Fibroblast of lung (primary cell): ENCODE measurements at regions not wholly inside any gene's neighbourhood (a gene's known extent, or its start where the extent isn't known, plus 50 kb on each side); places are given as distances from the start of the nearest gene placed in this dataset.

Experiments
- CTCF ChIP-seq, 2 donors: IDR thresholded peaks in 1 of 2; conservative IDR thresholded peaks in 1 of 2; 1 replicate in 1 of 2; 2 replicates in 1 of 2; pipeline ENCODE4 v1.5.1; 2011 to 2012; ENCODE audit warnings: low read length in 2 of 2, control low read depth in 1 of 2, inconsistent platforms in 1 of 2, low read depth in 1 of 2, mild to moderate bottlenecking in 1 of 2
- EZH2 ChIP-seq: IDR thresholded peaks from 2 replicates; pipeline ENCODE4 v1.5.1; 2012; ENCODE audit warnings: low read length, control low read depth, mild to moderate bottlenecking; ENCODE audit errors: missing control alignments

- TF ChIP-seq CTCF (conservative IDR thresholded peaks at IDR 0.05 in 1 of 2, IDR thresholded peaks at IDR 0.05 in 1 of 2; ENCODE audit: low read depth in 1 of 2, low read length in 2 of 2) = no peak
- TF ChIP-seq EZH2 = no peak
These were observed 117.5 kb upstream of the SEMA6D start for GRCh38 chr15:47599806-47600205.
